HG03103 (cell line): ENCODE measurements at regions not wholly inside any gene's neighbourhood (a gene's known extent, or its start where the extent isn't known, plus 50 kb on each side); places are given as distances from the start of the nearest gene placed in this dataset.

Experiments used
- ATAC-seq: cut with Tn5 transposase; IDR thresholded peaks from one replicate; pipeline ENCODE4 v1.9.1; 2021; ENCODE audit warnings: low read depth; ENCODE audit not compliant: unreplicated experiment

DNA sequence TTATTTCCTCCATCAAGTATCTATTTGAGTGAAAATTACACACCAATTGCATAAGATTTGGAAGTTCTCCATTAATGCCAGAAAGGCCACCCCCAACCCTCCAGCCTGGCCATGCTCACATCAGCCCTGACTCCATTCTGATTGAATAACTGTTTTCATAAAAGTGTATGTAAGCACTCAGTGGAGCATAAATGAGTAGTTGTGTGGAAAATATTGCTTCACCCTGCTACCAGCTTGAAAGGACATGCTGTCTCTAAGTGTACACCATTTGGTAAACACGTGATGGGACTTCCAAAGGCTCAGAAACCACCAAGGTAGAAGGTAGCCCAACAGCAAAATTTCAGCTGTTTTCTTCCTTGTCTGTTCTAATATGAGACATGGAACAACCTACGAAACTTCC, 393.8 kb downstream of the ZNF385D start:
- ATAC-seq: no peak

DNA sequence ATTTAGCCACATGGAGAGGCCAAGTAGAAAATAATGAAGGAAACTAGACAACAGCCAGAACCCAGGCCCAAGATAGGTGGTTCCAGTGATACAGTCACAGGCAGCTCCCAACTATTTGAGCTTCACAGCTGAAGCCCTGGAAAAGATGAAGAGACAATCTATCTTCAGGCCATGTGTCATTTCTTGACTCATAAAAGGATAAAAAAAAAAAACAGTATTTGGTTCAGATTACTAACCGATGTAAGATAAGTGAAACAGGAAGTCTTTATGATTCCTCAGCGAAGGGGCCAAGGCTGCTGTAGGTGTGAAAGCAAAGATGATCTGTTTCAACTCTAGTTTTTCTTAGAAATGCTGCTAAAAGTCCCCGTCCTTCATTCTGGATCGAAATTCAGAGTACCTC, 394.6 kb downstream of the ZNF385D start:
- ATAC-seq: no peak

DNA sequence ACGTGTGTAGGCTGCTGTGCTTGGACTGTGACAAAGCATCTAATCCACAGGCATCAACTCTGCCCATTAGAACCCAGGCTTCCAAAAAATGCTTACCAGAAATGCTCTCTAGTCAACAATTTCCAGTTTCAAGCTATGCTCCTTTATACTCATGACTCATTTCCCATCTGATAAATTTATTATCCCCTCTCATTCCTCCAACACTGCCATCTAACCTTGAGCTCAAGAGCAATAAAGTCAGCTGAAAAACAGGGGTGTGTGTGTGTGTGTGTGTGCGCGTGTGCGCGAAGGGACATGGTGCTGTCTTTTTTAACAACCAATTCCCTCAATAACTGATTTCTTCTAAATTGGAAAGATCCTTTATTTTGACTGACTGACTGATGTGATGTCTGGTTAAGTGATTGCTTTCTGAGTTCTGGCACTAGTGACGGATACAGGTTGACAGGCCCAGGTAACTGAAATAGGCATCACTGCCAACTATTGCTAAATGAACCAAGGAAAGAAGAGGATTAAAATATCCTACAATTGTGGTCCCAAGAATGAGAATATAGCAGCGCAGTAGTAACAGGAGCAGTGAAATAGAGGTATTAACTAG, 405.5 kb downstream of the ZNF385D start:
- ATAC-seq: no peak

- no peak for ATAC-seq
Observed at GRCh38 chr3:21331857-21332256, 419.2 kb downstream of the ZNF385D start.

DNA sequence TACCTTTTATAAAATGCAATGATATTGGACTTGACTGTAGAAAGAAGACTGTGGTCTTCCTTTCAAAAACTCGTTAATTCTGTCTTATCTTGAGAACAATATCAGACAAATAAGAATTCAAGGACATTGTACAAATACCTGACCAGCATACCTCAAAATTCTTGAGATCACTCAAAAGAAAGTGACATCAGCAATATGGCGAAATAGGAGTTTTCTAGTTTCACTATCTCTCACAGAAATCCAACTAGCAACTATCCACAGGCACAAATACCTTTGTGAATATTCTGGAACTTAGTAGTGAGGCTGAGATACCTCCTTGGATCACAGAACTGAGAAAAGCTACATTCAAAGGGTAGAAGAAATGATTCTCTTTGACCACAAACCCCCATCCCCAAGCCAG, 419.7 kb downstream of the ZNF385D start:
- no peak for ATAC-seq

GRCh38 chr3:21330293-21330692, 420.7 kb downstream of the ZNF385D start:
- peak; percentile 78 for ATAC-seq

GRCh38 chr3:21328711-21329390, 422.2 kb downstream of the ZNF385D start:
- ATAC-seq: no peak

DNA sequence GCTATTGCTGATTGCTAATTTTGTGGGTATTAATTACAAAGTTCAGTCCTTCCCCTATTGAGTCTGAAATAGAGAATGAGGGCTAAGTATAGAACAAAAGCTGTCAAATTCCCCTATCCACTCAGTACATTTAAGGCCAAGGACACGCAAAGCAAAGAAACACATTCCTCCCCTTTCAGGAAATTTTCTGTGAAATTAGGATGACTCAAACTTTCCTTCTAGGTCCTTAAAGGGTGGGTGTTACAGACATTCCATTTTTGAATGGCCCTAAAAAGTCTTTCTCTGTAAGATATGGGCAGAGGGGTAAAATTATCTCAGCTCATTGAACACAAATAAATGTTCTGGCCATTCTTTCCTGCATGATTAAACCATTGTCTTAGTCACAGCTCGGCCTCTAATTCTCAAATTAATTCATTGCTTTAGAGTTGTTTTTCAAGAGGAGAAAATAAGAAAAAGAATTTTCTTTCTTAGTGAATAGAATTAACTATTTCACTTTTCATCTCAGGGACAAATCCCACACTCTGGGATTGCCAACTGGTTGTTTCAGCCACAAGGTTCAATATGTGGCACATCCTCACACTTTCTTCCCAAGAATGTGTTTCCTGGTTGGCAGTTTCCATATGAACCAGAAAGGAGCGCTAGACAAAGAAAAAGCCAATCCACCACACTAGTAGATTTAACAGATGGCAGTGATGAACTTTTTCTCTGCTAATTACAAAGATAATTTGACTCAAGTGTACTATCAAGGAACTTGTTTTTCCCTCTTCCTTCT, 424.1 kb downstream of the ZNF385D start:
- no peak for ATAC-seq

DNA sequence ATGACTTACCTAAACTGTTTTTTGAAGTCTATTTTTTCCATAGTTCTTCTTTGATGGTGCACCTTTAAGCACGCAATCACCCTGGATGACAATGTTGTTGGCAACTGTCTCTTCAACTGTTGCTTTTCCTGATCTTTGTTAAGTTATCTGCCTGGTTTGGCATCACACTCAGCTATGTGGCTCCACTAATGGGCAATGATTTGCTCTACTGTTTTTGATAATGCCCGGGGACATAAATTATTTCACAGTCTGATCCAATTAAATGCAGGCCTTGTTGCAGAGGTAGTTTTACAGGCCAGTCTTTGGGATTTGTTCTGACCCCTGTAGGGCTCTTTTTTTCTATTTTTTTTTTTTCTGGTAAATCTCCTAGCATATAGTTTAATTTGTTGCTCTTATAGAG, 436.3 kb downstream of the ZNF385D start:
- ATAC-seq: no peak

DNA sequence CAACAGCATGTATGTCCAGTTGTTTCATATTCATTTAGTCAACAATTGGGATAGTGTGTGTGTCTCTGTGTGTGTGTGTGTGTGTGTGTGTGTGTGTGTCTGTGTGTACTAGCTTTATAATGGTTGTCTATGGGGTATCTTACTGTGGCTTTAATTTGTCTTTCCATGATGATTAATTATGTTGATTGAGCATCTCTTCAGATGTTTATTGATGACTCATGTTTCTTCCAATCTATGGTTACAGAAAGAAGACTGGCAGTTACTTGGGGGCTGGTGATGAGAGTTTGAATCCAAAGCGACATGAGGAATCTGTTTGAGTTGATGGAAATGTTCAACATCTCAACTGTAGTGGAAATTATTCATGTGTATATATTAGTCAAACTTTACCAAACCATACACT, 440.1 kb downstream of the ZNF385D start:
- ATAC-seq: no peak

DNA sequence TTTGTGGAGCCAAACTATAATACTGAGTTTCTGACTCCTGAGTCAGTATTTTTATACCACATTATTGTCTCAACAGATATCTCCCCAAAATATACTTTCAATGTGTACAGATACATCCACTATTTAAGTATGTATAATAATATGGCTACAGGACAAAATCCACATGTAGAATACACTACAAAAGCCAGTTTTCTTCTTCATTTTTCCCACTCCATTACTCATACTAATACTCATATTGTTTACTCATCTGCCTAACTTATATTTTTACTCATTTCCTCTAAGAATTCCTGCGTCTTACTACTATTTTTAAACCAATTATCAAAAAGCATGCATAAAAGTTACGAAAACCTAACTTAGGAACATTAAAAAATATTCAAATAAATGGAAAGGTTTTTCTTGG, 440.8 kb downstream of the ZNF385D start:
- ATAC-seq: no peak

- ATAC-seq: no peak
Observed at GRCh38 chr3:21297304-21297703, 453.7 kb downstream of the ZNF385D start.

DNA sequence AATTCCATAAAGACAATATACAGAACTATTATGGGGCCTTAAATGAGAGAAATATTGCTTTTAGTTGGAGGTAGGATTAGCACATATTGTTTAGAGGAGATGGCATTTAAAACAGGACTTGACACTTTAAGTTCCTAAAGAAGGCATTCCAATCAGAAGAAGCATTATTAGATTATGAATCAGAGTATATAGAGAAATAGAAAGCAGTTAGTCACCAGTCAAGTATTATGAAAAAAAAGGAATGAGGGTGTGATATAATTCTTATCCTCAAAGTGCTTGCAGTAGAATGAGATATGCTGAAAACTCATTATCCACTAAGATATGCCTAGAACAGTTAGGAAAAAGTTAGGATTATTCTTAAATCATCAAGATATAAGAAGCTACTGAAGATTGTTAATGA, 456.2 kb downstream of the ZNF385D start:
- no peak for ATAC-seq

DNA sequence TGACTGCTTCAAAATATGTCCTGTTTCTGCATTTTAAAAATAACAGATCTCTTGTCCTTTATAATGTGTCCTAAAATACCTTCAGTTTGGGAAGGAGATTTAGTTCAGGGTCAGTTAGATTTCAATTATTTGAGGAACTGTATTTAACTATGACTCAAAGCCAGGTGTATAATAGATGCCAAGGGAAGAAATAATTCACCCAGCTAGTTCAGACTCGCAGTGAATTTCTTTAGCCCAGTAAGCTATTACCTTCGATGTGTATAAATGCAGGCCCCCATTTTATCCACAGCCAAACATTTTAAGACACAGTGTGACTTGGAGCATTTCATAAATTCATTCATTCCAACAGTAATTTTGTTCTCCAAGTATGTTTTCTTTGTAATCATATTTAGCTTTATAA, 458.0 kb downstream of the ZNF385D start:
- ATAC-seq: no peak

- ATAC-seq: no peak
Observed at GRCh38 chr3:21290557-21290956, 460.5 kb downstream of the ZNF385D start.

DNA sequence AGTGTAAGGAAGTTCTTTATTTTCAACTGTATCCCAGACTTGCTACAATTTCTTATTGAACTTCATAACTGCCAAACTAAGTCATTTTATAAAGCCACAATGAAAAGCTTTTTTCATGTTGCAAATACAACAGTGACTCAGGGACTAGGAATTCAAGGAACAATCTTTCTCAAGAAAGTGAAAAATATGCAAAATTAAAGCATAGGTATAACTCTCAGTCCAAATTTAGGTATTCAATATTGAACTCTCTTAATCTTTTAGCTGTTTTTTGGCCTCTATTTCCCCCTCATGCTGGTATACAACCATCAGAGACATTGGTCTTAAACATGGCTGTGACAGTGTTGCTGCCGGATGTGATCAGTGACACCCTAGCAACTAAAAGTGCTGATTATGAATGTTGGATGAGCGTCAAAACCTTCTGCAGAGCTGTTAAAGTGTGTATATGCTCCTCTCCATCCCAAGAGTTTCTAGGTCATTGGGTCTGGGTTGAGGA, 476.9 kb downstream of the ZNF385D start:
- no peak for ATAC-seq

DNA sequence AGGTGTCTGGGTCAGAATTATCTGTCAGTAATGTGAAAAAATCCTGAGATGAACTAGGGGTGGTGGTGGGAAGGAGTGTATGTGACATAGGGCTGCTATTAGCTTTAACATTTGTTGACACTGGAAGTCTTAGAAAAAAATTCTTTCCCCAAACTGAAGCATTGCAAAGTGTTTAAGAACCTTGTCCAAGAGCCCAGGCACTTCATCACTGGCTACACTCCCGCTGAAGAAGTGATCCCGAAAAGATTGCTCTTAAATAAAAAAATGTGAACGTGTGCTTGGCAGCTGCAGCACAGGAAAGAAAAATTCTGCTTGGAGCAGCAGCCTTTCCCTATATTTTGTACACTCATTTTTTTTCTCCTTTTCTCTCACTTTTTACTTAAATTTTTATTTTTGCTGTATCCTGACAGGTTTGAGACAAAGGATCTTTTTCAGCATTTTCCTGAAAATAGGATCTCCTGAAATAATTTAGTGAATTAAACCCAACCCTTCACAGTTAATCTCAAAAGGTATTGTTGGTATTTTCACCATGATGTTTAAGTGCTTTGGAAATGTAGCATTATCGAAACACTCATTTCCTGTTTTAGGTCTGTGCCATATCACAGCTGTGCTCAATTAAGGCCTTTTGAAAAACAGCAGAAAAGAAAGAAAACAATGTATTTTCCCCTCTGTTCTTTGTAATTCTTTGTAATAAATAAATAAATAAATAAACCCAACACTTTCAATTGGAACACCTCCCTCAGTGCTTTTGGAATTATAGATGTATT, 477.6 kb downstream of the ZNF385D start:
- no peak for ATAC-seq

GRCh38 chr3:21271606-21272016, 479.4 kb downstream of the ZNF385D start:
- ATAC-seq: no peak

GRCh38 chr3:21269882-21270281, 481.1 kb downstream of the ZNF385D start:
- no peak for ATAC-seq

GRCh38 chr3:21260507-21260906, 490.5 kb downstream of the ZNF385D start:
- no peak for ATAC-seq

GRCh38 chr3:21259896-21260295, 491.1 kb downstream of the ZNF385D start:
- ATAC-seq: no peak
